ENCODE measurements at regions not wholly inside any gene's neighbourhood (a gene's known extent, or its start where the extent isn't known, plus 50 kb on each side); places are given as distances from the start of the nearest gene placed in this dataset.

- no peak for DNase-seq
These were observed 472.4 kb downstream of the ANKRD7 start for GRCh38 chr7:118696879-118697278.

GRCh38 chr7:118699222-118699621 is 474.7 kb downstream of the ANKRD7 start:
- no peak for DNase-seq

- DNase-seq: peak; percentile 25 to 77 (median 42)
These were observed 484.2 kb downstream of the ANKRD7 start for GRCh38 chr7:118708741-118709140.

DNA sequence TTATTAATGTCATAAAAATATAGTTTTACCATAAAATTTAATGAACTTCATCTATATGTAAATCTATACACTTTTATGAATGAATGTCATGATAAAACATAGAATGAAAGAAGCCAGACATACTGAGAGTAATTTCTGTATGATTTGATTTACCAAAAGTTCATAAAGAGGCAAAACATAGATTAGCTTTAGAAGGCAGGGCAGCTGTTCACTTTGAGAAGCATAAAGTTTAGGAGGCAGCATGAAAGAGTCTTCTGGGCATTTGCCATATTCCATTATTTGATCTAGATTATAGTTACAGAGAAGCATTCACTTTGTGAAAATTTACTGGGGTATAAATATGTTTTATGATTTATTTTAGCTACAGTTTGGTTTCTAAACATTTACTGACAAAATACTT is 487.2 kb downstream of the ANKRD7 start:
- DNase-seq: no peak

- no peak for DNase-seq
These were observed 488.5 kb downstream of the ANKRD7 start for GRCh38 chr7:118713039-118713438.

DNA sequence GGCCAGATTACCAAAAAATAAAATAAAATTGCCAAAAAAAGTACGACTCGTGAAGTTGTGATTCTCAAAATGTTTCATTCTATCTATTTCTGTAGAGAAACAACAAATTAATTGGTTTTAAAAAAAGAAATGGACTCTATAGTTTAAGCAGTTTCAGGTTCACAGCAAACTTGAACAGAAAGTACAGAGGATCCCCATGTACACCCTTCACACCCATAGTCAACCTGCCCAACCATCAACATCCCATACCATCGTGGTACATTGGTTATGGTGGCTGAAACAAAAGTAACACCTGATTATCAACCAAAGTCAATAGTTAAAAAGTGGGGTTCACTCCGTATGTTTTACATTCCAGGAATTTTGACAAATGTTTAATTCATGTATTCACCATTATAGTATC is 496.1 kb downstream of the ANKRD7 start:
- no peak for DNase-seq

- no peak for DNase-seq
These were observed 507.4 kb downstream of the ANKRD7 start for GRCh38 chr7:118731854-118732253.

GRCh38 chr7:118734541-118734940 is 510.0 kb downstream of the ANKRD7 start:
- no peak for DNase-seq

DNA sequence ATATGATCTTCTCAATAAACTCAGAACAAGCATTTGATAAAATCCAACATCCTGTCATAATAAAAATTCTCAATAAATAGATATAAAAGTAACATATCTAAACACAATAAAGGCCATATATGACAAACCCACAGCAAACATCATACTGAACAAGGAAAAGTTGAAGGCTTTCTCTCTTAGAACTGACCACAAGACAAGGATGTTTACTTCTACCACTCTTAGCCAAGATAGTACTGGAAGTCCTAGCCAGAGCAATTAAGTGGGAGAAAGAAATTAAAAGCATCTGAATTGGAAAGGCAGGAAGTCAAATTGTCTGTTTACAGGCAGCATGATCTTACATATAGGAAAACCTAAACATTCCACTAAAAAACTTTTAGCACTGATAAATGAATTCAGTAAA is 510.9 kb downstream of the ANKRD7 start:
- DNase-seq: no peak

- no peak for DNase-seq
These were observed 513.4 kb downstream of the ANKRD7 start for GRCh38 chr7:118737935-118738334.

GRCh38 chr7:118745927-118746326 is 521.4 kb downstream of the ANKRD7 start:
- DNase-seq: no peak

DNA sequence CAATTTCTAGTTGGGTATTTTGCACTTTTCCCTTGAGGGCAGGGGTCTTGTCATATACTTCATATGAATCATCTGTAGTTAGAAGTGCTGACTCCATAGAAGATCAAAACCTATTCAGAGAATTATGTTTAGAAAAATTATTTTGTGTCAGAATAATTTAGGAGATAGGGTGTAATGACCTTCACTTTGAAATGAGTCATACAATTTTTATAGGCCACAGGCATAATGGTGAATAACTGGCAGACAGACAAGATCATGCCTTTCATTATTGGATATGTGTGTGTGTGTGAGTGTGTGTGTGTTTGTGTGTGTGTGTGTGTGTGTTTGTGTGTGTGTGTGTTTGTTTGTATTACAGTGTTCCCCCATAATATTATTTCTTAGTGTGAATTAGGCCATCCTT is 523.0 kb downstream of the ANKRD7 start:
- no peak for DNase-seq

- no peak for DNase-seq
These were observed 529.0 kb downstream of the ANKRD7 start for GRCh38 chr7:118753479-118753878.

DNA sequence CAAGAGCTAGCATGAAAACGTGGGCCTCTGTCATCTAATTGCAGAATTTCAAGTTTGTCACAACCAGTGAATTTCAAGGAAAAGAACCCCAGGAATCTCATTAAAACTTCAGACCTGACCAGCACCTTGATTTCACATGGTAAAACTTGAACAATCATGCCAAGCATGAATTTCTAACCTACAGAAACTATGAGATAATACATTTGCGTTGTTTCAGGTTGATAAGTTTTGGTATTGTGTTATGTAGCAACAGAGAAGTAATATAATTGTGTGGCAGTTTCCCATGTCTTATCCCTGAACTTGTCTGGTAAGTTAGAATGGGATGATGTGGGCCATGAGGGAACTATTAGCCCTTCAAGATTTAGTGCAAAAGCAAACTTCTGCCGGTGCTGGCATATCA is 530.1 kb downstream of the ANKRD7 start:
- no peak for DNase-seq

DNA sequence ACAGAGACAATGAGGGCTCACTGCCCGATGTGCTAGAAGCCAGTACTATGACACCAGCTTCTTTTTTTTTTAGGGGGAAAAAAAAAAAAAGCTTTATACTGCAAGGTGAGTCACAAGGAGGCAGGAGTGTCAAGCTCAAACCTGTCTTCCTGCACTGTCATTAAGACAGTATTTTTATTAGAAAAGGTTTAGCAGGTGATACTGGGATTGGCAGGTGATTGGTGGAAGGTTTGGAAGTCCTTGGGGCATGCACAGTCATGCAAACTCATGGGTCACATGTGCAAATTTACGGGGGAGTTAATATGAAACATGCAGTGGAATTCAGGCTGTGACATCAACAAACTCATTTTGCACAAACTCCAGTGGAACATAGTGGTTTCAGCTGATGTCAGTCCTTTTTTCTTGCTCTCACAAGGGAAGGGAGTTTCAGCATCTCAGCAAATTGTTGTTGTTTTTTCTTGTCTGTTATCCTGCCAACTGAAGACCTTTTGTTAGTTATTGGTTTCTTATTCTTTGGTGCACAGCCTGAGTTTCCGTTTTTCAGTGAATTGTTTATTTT is 530.6 kb downstream of the ANKRD7 start:
- peak in 1 of 3 donors; percentile 36 for DNase-seq

DNA sequence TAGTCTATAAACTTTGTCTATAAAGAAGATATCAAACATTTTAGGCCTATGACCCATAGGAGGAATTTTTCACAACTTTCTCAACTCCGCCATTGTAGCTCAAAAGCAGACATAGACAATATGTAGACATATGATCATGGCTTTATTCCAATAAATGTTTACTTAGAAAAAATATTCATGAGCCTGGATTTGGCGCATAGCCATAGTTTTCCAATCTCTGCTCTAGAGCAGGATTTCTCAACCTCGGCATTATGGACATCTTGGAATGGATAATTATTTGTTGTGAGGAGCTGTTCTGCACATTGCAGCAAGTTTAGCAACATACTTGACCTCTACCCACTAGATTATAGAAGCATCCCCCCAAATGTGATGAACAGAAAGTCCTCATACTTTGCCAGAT is 532.6 kb downstream of the ANKRD7 start:
- no peak for DNase-seq

DNA sequence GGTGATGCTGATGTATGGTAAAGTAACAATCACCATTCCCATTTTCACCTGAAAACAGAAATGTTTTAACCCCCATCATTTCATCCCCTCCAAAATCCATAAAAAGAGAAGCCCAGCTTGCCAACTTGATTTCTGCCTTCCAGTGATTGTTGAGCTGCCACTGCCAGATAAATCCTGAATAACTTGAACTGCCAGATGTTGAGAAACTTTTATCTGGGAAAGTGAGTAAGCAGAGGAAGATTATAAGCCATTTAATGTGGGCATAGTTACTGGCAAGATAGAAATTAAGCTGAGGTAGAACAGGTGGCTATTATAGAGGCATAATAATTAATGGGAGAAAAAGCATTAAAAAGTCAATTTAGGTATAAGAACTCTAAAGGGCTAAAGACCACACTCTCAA is 534.1 kb downstream of the ANKRD7 start:
- no peak for DNase-seq

DNA sequence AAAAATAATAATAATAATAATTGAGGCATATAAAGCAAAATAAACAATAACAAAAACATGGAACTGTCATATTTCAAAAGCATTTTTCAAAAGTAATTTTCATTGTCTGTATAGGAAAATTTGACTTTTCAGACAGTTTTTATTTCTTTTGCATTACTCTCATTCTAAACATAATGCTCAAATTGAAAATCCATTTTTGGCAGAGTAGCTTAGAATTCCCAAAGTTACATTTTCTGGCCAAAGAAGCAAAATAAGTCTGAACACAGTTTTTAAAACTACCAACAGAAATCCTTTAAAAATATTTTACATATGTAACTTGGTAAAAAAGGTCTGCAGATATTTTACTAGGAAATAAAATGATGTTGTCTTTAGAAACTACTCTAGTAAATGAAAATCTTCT is 535.4 kb downstream of the ANKRD7 start:
- DNase-seq: peak; percentile 34 to 65 (median 51)

DNA sequence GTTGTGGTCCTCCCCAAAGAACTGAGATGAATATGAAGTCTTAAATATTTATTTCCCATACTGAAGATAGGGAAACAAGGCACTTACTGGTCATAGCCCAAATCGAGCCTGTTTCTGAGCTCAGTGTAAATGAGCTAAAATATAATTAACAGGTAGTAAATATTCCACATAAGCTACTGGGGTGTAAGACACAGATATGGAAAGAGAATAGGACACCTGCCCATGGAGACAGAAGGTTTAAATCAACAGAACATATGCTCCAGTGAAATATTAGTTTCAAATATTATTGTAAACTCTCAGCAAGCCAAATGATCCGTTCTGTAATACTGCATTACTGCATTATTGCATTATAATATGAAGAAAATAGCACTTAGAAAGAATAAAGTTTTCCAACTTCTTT is 537.9 kb downstream of the ANKRD7 start:
- no peak for DNase-seq

DNA sequence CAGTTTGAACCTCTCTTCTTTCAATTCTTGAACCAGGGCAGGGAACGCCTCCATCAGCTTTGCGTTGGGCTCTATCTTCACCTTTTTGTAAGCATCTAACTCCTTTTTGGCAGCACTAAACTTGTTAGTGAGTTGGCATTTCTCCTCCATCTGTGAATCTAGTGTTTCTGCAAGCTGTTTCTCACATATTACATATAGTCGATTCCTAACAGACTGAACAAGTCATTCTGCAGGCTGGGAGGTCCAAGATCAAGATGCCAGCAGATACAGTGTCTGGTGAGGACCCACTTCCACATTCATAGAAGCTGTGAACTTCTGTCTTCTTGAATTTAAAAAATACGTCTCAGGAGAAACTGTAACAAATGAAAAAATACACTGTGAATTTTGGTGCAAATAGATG is 539.7 kb downstream of the ANKRD7 start:
- no peak for DNase-seq

- no peak for DNase-seq
These were observed 547.2 kb downstream of the ANKRD7 start for GRCh38 chr7:118771672-118772071.

DNA sequence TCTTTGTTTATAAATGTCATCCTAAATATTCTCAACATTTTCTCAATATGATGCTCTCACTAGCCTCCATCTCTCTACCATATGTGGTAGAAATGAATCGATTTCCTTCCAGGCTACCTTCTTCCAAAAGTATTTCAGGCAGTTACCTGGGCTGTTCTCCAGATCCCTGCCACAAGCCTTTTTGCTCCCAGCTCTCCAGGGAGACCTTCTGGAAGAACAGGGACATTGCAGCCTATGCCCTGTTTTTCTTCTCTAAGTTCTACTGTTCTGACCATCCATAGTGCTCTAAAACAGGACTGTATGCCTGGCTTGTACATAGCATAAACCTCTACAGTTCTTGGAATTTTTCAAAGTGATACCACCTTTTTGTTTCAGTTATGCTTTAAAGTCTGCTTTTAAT is 552.8 kb downstream of the ANKRD7 start:
- no peak for DNase-seq

DNA sequence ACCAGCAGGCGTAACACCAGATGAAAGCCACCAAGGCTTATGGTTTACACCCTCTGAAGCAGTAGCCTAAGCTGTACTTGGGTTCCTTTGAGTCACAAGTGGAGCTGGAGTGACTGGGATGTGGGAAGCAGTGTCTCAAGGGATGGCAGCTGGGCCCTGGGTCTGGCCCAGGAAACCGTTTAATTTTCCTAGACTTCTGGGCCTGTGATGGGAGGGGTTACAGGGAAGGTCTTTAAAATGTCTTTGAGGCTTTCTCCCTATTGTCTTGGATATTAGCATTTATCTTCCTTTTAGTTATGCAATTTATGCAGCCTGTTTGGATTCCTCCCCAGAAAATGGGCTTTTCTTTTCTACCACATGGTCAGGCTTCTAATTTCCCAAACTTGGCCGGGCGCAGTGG is 568.2 kb downstream of the ANKRD7 start:
- no peak for DNase-seq

GRCh38 chr7:118793582-118793981 is 569.1 kb downstream of the ANKRD7 start:
- DNase-seq: no peak

DNA sequence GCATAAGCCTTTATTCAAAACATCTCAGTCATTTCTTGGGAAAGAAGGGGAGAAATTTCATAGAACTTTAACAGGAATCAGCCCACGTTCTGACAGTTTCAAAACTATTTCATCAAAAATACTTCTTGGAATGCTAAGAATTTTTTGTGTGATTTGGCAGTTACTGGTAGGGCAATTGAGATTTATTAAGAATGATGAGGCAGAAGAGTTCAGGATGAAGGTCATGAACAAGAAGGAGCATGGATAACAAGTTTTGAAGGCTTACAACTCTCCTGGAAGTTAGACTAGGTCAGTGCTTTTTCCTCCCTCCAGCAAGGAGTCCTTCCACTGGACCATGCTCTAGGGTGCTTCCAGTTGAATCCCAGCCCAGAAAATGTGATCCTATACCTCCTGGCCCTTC is 569.9 kb downstream of the ANKRD7 start:
- DNase-seq: no peak

Data from muscle of back (tissue), 3 donors.